Fibroblast of lung (primary cell): ENCODE measurements at regions not wholly inside any gene's neighbourhood (a gene's known extent, or its start where the extent isn't known, plus 50 kb on each side); places are given as distances from the start of the nearest gene placed in this dataset.

Experiments
- CTCF ChIP-seq, 2 donors: IDR thresholded peaks in 1 of 2; conservative IDR thresholded peaks in 1 of 2; 1 replicate in 1 of 2; 2 replicates in 1 of 2; pipeline ENCODE4 v1.5.1; 2011 to 2012; ENCODE audit warnings: low read length in 2 of 2, control low read depth in 1 of 2, inconsistent platforms in 1 of 2, low read depth in 1 of 2, mild to moderate bottlenecking in 1 of 2
- EZH2 ChIP-seq: IDR thresholded peaks from 2 replicates; pipeline ENCODE4 v1.5.1; 2012; ENCODE audit warnings: low read length, control low read depth, mild to moderate bottlenecking; ENCODE audit errors: missing control alignments

GRCh38 chr1:244967159-244967558 lies 102.8 kb upstream of the HNRNPU start:
- TF ChIP-seq CTCF (conservative IDR thresholded peaks at IDR 0.05 in 1 of 2, IDR thresholded peaks at IDR 0.05 in 1 of 2; ENCODE audit: low read depth in 1 of 2, low read length in 2 of 2) (no peak), EZH2 (no peak)
